H1 (cell line): ENCODE measurements at regions not wholly inside any gene's neighbourhood (a gene's known extent, or its start where the extent isn't known, plus 50 kb on each side); places are given as distances from the start of the nearest gene placed in this dataset.

ENCODE experiments used
- CTCF ChIA-PET: fragments of 300-600 bp; sonication (Branson Sonifier 250); formaldehyde crosslinking; loops from one replicate; lab custom pipeline; 2021; ENCODE audit not compliant: partially characterized antibody; lab: Charles Lee
- POLR2A ChIA-PET: fragments of 300-600 bp; sonication (Branson Sonifier 250); formaldehyde crosslinking; loops from one replicate; lab custom pipeline; 2021; ENCODE audit warnings: inconsistent platforms; ENCODE audit not compliant: partially characterized antibody; lab: Charles Lee
- DNase-seq, 2 experiments: peaks; one replicate each; pipeline versions ENCODE4 v3.0.0 to v3.0.0-alpha.2; 2010 to 2022; ENCODE audit warnings: low spot score in 2 of 2, low read depth in 1 of 2, mixed read lengths in 1 of 2
- FAIRE-seq: peaks from 2 replicates; lab custom pipeline; 2011; peaks lifted over from hg19 to GRCh38; lab: Jason Lieb, UNC
- H2AFZ ChIP-seq: 2 replicates; pipeline ENCODE4 v1.8.1; 2012; ENCODE audit warnings: low read length, inconsistent platforms
- H2AK5ac ChIP-seq: 2 replicates; pipeline ENCODE4 v1.6.1; 2013; ENCODE audit warnings: low read depth, low read length
- H2BK120ac ChIP-seq: replicated peaks from 2 replicates; pipeline ENCODE3; 2013; ENCODE audit warnings: low read depth, low read length, inconsistent platforms
- H2BK12ac ChIP-seq: 2 replicates; pipeline ENCODE4 v1.6.1; 2013; ENCODE audit warnings: low read depth, low read length
- H2BK15ac ChIP-seq: 2 replicates; pipeline ENCODE4 v1.6.1; 2013; ENCODE audit warnings: low read length
- H2BK20ac ChIP-seq: 2 replicates; pipeline ENCODE4 v1.6.1; 2013; ENCODE audit warnings: low read length
- H2BK5ac ChIP-seq: 2 replicates; pipeline ENCODE4 v1.6.1; 2013; ENCODE audit warnings: low read depth, low read length
- H3K14ac ChIP-seq: 2 replicates; pipeline ENCODE4 v1.6.1; 2013; ENCODE audit warnings: inconsistent platforms; ENCODE audit not compliant: insufficient read length
- H3K18ac ChIP-seq: 2 replicates; pipeline ENCODE4 v1.6.1; 2013; ENCODE audit warnings: low read length; ENCODE audit errors: extremely low read depth
- H3K23ac ChIP-seq: 2 replicates; pipeline ENCODE4 v1.6.1; 2013; ENCODE audit warnings: inconsistent platforms; ENCODE audit not compliant: insufficient read length
- H3K23me2 ChIP-seq: 2 replicates; pipeline ENCODE4 v1.6.1; 2013; ENCODE audit warnings: low read depth, low read length
- H3K27ac ChIP-seq: 2 replicates; pipeline ENCODE4 v1.6.1; 2011; ENCODE audit warnings: low read depth, low read length, inconsistent platforms
- H3K27me3 ChIP-seq, 4 experiments: replicated peaks in 1 of 4; 1 replicate in 1 of 4; 2 replicates in 3 of 4; pipeline versions ENCODE4 v1.6.1 to v1.8.1; 2011 to 2013; ENCODE audit warnings: low read length in 3 of 4, mild to moderate bottlenecking in 3 of 4, inconsistent platforms in 2 of 4, mixed read lengths in 2 of 4, moderate library complexity in 1 of 4; ENCODE audit not compliant: control insufficient read depth in 3 of 4, insufficient read depth in 3 of 4; ENCODE audit errors: extremely low read depth in 1 of 4
- H3K36me3 ChIP-seq, 4 experiments: 2 replicates each; pipeline versions ENCODE4 v1.6.1 to v1.8.1; 2011 to 2013; ENCODE audit warnings: mild to moderate bottlenecking in 4 of 4, low read length in 3 of 4, moderate library complexity in 2 of 4, control low read depth in 1 of 4, inconsistent platforms in 1 of 4; ENCODE audit not compliant: insufficient read depth in 4 of 4, control insufficient read depth in 2 of 4
- H3K4ac ChIP-seq: replicated peaks from 2 replicates; pipeline ENCODE3; 2013; ENCODE audit warnings: low read length, low read depth, mixed read lengths, inconsistent platforms; ENCODE audit not compliant: insufficient read length
- H3K4me1 ChIP-seq, 4 experiments: replicated peaks in 1 of 4; 1 replicate in 1 of 4; 2 replicates in 3 of 4; pipeline versions ENCODE4 v1.6.1 to v1.8.1; 2011 to 2013; ENCODE audit warnings: low read length in 3 of 4, inconsistent platforms in 2 of 4, mixed read lengths in 1 of 4; ENCODE audit not compliant: insufficient read depth in 4 of 4, control insufficient read depth in 3 of 4
- H3K4me2 ChIP-seq, 2 experiments: 2 replicates each; pipeline versions ENCODE4 v1.6.1 to v1.8.1; 2011 to 2013; ENCODE audit warnings: low read depth in 2 of 2, low read length in 2 of 2, control low read depth in 1 of 2, inconsistent platforms in 1 of 2, mild to moderate bottlenecking in 1 of 2; ENCODE audit not compliant: insufficient read depth in 1 of 2
- H3K4me3 ChIP-seq, 4 experiments: fragments of 200-600, 300-600 bp in 1 of 4; sonication (generic), shearing (Covaris generic), sonication (Bioruptor Twin) in 1 of 4; 2 replicates each; pipeline versions ENCODE4 v1.5.1 to v1.8.1; 2011 to 2016; ENCODE audit warnings: low read length in 4 of 4, low read depth in 3 of 4, control low read depth in 2 of 4, inconsistent platforms in 2 of 4, mild to moderate bottlenecking in 2 of 4, mixed read lengths in 1 of 4, moderate library complexity in 1 of 4; ENCODE audit not compliant: insufficient read depth in 2 of 4; ENCODE audit errors: extremely low read depth in 1 of 4
- H3K56ac ChIP-seq: replicated peaks from 2 replicates; pipeline ENCODE3; 2013; ENCODE audit warnings: low read depth, mild to moderate bottlenecking, mixed read lengths, low read length, inconsistent platforms; ENCODE audit not compliant: insufficient read length
- H3K79me1 ChIP-seq: 2 replicates; pipeline ENCODE4 v1.6.1; 2013; ENCODE audit warnings: low read depth, low read length, control low read depth
- H3K79me2 ChIP-seq, 2 experiments: 2 replicates each; pipeline versions ENCODE4 v1.6.1 to v1.8.1; 2012 to 2013; ENCODE audit warnings: low read length in 2 of 2, mild to moderate bottlenecking in 2 of 2, inconsistent platforms in 1 of 2; ENCODE audit not compliant: insufficient read depth in 2 of 2, control insufficient read depth in 1 of 2
- H3K9ac ChIP-seq, 4 experiments: replicated peaks in 1 of 4; 1 replicate in 1 of 4; 2 replicates in 3 of 4; pipeline versions ENCODE4 v1.6.1 to v1.8.1; 2011 to 2013; ENCODE audit warnings: low read depth in 3 of 4, low read length in 3 of 4, control low read depth in 2 of 4, mild to moderate bottlenecking in 2 of 4, moderate library complexity in 2 of 4, inconsistent platforms in 1 of 4; ENCODE audit errors: extremely low read depth in 1 of 4
- H3K9me3 ChIP-seq, 2 experiments: 2 replicates each; pipeline versions ENCODE4 v1.6.1 to v1.8.1; 2012 to 2013; ENCODE audit warnings: mild to moderate bottlenecking in 2 of 2, moderate library complexity in 2 of 2, control low read depth in 1 of 2, inconsistent platforms in 1 of 2, low read depth in 1 of 2, low read length in 1 of 2, mixed read lengths in 1 of 2; ENCODE audit not compliant: insufficient read depth in 2 of 2
- H4K20me1 ChIP-seq, 2 experiments: replicated peaks in 1 of 2; 2 replicates each; pipeline versions ENCODE3 to v1.8.1; 2011 to 2013; ENCODE audit warnings: inconsistent platforms in 2 of 2, low read length in 2 of 2, mild to moderate bottlenecking in 1 of 2; ENCODE audit not compliant: insufficient read depth in 2 of 2, control insufficient read depth in 1 of 2
- H4K5ac ChIP-seq: 2 replicates; pipeline ENCODE4 v1.6.1; 2013; ENCODE audit warnings: low read length, low read depth, mixed read lengths, inconsistent platforms; ENCODE audit not compliant: insufficient read length
- H4K8ac ChIP-seq: 2 replicates; pipeline ENCODE4 v1.8.0; 2013; ENCODE audit warnings: mild to moderate bottlenecking, moderate library complexity, low read length, inconsistent platforms; ENCODE audit not compliant: insufficient read depth; ENCODE audit errors: extremely low read depth
- H4K91ac ChIP-seq: replicated peaks from 2 replicates; pipeline ENCODE3; 2013; ENCODE audit warnings: low read length, mixed read lengths, inconsistent platforms; ENCODE audit not compliant: insufficient read length
- BACH1 ChIP-seq: IDR thresholded peaks from 2 replicates; pipeline ENCODE4 v1.6.1; 2012; ENCODE audit warnings: low read length, improper control_type of control experiment
- CTCF ChIP-seq, 3 experiments: IDR thresholded peaks; 1 replicate in 2 of 3; 2 replicates in 1 of 3; pipeline versions ENCODE4 v1.5.1 to v1.6.1; 2011; ENCODE audit warnings: low read length in 3 of 3, mild to moderate bottlenecking in 3 of 3, inconsistent platforms in 2 of 3, low read depth in 1 of 3, moderate library complexity in 1 of 3; ENCODE audit not compliant: insufficient read depth in 1 of 3; ENCODE audit errors: control extremely low read depth in 1 of 3
- EP300 ChIP-seq, 2 experiments: IDR thresholded peaks; 1 replicate in 1 of 2; 2 replicates in 1 of 2; pipeline ENCODE4 v1.6.1; 2011 to 2012; ENCODE audit warnings: low read depth in 2 of 2, low read length in 2 of 2, mild to moderate bottlenecking in 2 of 2, borderline replicate concordance in 1 of 2, inconsistent platforms in 1 of 2, moderate library complexity in 1 of 2
- HDAC2 ChIP-seq, 2 experiments: fragments of 300-600 bp in 1 of 2; sonication (generic) in 1 of 2; IDR thresholded peaks; 2 replicates each; pipeline ENCODE4 v1.6.1; 2011 to 2012; ENCODE audit warnings: low read depth in 2 of 2, low read length in 2 of 2, mild to moderate bottlenecking in 2 of 2, moderate library complexity in 2 of 2, borderline replicate concordance in 1 of 2, inconsistent platforms in 1 of 2
- JUND ChIP-seq: IDR thresholded peaks from 2 replicates; pipeline ENCODE4 v1.6.1; 2011; ENCODE audit warnings: mild to moderate bottlenecking, improper control_type of control experiment, low read length
- MAX ChIP-seq: IDR thresholded peaks from 2 replicates; pipeline ENCODE4 v1.6.1; 2012; ENCODE audit warnings: inconsistent platforms
- POU5F1 ChIP-seq: IDR thresholded peaks from 2 replicates; pipeline ENCODE4 v1.6.1; 2011; ENCODE audit warnings: low read depth, mild to moderate bottlenecking, low read length, moderate library complexity
- RBBP5 ChIP-seq: IDR thresholded peaks from 2 replicates; pipeline ENCODE4 v1.7.1; 2012; ENCODE audit warnings: low read depth, mild to moderate bottlenecking, inconsistent platforms, low read length, moderate library complexity, borderline replicate concordance
- RXRA ChIP-seq: IDR thresholded peaks from 2 replicates; pipeline ENCODE4 v1.6.1; 2011; ENCODE audit warnings: low read depth, mild to moderate bottlenecking, low read length, moderate library complexity; ENCODE audit not compliant: insufficient read depth
- SRF ChIP-seq: IDR thresholded peaks from 2 replicates; pipeline ENCODE4 v1.6.1; 2011; ENCODE audit warnings: mild to moderate bottlenecking, low read depth, low read length, moderate library complexity
- USF2 ChIP-seq: IDR thresholded peaks from 2 replicates; pipeline ENCODE4 v1.6.1; 2011; ENCODE audit warnings: low read length, improper control_type of control experiment
- WGBS, 2 experiments: shearing (Covaris generic) in 1 of 2; methylation state at CpG; one replicate each; pipeline versions ENCODE4 v1.1.6 to v1.1.7; 2013 to 2015; ENCODE audit warnings: low lambda C conversion rate in 2 of 2, mixed read lengths in 2 of 2, inconsistent platforms in 1 of 2, low coverage in 1 of 2, missing lambda C conversion rate in 1 of 2; ENCODE audit not compliant: insufficient replicate concordance in 2 of 2, insufficient coverage in 1 of 2, insufficient read length in 1 of 2; ENCODE audit errors: extremely low coverage in 1 of 2, missing lambda C conversion rate in 1 of 2; 5-methylcytosine and 5-hydroxymethylcytosine counted together

- no peak for DNase-seq
- H4K91ac ChIP-seq = no peak overlapping the region
- H4K5ac ChIP-seq = no peak overlapping the region
- H3K4ac ChIP-seq = no peak overlapping the region
- H3K79me2 ChIP-seq = no peaks in the 10 kb centered on the region
- CTCF ChIA-PET = no interaction called here
- H3K4me3 ChIP-seq = no peak overlapping the region
- no peak overlapping the region for H2BK15ac ChIP-seq
- H3K18ac ChIP-seq = no peak overlapping the region
- no peaks in the 10 kb centered on the region for H4K20me1 ChIP-seq
- H2BK5ac ChIP-seq = no peak overlapping the region
- no peak overlapping the region for H3K27ac ChIP-seq
- H3K79me1 ChIP-seq = no peaks in the 10 kb centered on the region
- no peak for FAIRE-seq
- no peak overlapping the region for H3K14ac ChIP-seq
- no peaks in the 10 kb centered on the region for H3K9me3 ChIP-seq
- H2BK12ac ChIP-seq = no peak overlapping the region
- no peak overlapping the region for H2AK5ac ChIP-seq
- H2BK120ac ChIP-seq = no peak overlapping the region
- no peak overlapping the region for H4K8ac ChIP-seq
- H3K23me2 ChIP-seq = no peaks in the 10 kb centered on the region
- POLR2A ChIA-PET = no interaction called here
- no peaks in the 10 kb centered on the region for H3K27me3 ChIP-seq
- H2BK20ac ChIP-seq = no peak overlapping the region
- WGBS, 2 experiments = 92% methylated on average over 5 of the region's 5 CpGs; no CpG with 5 or more reads in 1 of the 2 experiments
- no peak overlapping the region for H2AFZ ChIP-seq
- no peak overlapping the region for H3K56ac ChIP-seq
- no peak overlapping the region for H3K23ac ChIP-seq
- H3K36me3 ChIP-seq = no peaks in the 10 kb centered on the region
- no peak overlapping the region for H3K4me2 ChIP-seq
- no peaks in the 10 kb centered on the region for H3K4me1 ChIP-seq
- no peak overlapping the region for H3K9ac ChIP-seq
- TF ChIP-seq JUND = no peak
- no peak for TF ChIP-seq MAX
- no peak for TF ChIP-seq CTCF (IDR thresholded peaks at IDR 0.05; ENCODE audit: control extremely low read depth in 1 of 3, insufficient read depth in 1 of 3, low read depth in 1 of 3, low read length in 3 of 3)
- no peak for TF ChIP-seq SRF
- TF ChIP-seq RBBP5 = no peak
- no peak for TF ChIP-seq BACH1
- TF ChIP-seq USF2 = no peak
- TF ChIP-seq EP300 (IDR thresholded peaks at IDR 0.05; ENCODE audit: borderline replicate concordance in 1 of 2, low read depth in 2 of 2, low read length in 2 of 2) = no peak
- no peak for TF ChIP-seq HDAC2 (IDR thresholded peaks at IDR 0.05; ENCODE audit: borderline replicate concordance in 1 of 2, low read depth in 2 of 2, low read length in 2 of 2)
- no peak for TF ChIP-seq RXRA
- no peak for TF ChIP-seq POU5F1
These were observed 69.7 kb upstream of the RASA1 start for GRCh38 chr5:87198010-87198409.
